WI38 (cell line): ENCODE measurements at regions not wholly inside any gene's neighbourhood (a gene's known extent, or its start where the extent isn't known, plus 50 kb on each side); places are given as distances from the start of the nearest gene placed in this dataset.

ENCODE experiments used
- H3K4me3 ChIP-seq: 2 replicates; pipeline ENCODE4 v1.5.1; 2011; ENCODE audit warnings: low read depth, mild to moderate bottlenecking, control low read depth, low read length
- TF ChIP-seq, protein P1 (sequence below): IDR thresholded peaks from 2 replicates; pipeline ENCODE4 v1.5.1; 2012; ENCODE audit warnings: low read depth, mild to moderate bottlenecking, control low read depth, low read length

- TF ChIP-seq, protein P1, sequence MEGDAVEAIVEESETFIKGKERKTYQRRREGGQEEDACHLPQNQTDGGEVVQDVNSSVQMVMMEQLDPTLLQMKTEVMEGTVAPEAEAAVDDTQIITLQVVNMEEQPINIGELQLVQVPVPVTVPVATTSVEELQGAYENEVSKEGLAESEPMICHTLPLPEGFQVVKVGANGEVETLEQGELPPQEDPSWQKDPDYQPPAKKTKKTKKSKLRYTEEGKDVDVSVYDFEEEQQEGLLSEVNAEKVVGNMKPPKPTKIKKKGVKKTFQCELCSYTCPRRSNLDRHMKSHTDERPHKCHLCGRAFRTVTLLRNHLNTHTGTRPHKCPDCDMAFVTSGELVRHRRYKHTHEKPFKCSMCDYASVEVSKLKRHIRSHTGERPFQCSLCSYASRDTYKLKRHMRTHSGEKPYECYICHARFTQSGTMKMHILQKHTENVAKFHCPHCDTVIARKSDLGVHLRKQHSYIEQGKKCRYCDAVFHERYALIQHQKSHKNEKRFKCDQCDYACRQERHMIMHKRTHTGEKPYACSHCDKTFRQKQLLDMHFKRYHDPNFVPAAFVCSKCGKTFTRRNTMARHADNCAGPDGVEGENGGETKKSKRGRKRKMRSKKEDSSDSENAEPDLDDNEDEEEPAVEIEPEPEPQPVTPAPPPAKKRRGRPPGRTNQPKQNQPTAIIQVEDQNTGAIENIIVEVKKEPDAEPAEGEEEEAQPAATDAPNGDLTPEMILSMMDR = no peak
- peak overlapping the region; percentile 18; the same call in 1 of the 2 replicates for H3K4me3 ChIP-seq
These were observed 57.1 kb upstream of the RNF152 start for GRCh38 chr18:61949946-61950345.

- no peak overlapping the region for H3K4me3 ChIP-seq
These were observed 56.1 kb upstream of the RNF152 start for GRCh38 chr18:61948846-61949438.

DNA sequence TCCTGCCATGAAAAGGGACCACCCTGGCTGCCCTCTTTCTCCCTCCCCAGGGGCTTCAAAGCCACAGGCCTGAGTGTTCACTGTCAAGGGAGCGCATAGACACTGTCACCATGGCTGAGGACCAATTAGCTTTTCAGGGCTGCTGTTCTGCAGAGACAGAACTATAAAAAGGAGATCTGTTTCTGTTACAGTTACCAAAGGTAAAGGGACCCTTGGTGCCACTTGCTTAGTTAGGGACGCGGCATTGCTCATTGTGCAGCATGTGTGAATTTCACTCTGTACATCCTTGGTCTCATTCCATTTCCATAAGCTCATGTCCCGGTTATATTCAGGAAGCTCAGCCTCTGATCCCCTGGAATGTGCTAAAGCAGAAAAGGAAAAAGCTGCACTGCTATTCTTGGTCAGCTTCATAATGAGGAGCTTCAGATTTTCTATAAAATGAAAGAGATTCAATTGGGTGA is 55.5 kb upstream of the RNF152 start:
- H3K4me3 ChIP-seq = no peak overlapping the region
- TF ChIP-seq, protein P1 = no peak

More at GRCh38 chr18:61948846-61949438, 56.1 kb upstream of the RNF152 start:
- TF ChIP-seq, protein P1 = no peak

- no peak overlapping the region for H3K4me3 ChIP-seq
- TF ChIP-seq, protein P1 = no peak
These were observed 53.6 kb upstream of the RNF152 start for GRCh38 chr18:61946449-61946848.

DNA sequence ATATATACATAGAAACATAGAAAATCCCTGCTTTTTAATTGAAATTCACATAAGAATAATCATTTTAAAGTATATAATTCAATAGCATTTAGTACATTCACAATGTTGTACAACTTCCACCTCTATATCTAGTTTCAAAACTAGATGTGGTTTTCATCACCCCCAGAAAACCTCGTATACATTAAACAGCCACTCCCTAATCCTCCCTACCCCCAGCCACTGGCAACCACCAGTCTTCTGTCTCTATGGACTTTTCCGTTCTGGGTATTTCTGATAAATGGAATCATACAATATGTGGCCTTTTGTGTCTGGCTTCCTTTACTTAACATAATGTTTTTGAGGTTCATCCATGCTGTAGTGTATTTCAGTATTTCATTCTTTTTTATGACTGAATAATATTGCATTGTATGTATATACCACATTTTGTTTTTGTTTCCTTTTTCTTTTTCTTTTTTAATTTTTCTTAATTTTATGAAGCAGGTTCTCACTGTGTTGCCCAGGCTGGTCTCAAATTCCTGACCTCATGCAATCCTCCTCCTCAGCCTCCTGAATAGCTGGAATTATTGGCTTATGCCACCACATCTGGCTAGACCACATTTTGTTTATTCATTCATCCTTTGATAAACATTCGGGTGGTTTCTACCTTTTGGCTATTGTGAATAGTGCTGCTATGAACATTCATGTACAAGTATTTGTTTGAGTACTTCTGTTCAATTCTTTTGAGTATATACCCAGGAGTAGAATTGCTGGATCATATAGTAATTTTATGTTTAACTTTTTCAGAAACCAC is 50.6 kb upstream of the RNF152 start:
- H3K4me3 ChIP-seq = no peak overlapping the region
- TF ChIP-seq, protein P1 = no peak
